Ecto neural progenitor cell (in vitro differentiated cells): ENCODE measurements at regions not wholly inside any gene's neighbourhood (a gene's known extent, or its start where the extent isn't known, plus 50 kb on each side); places are given as distances from the start of the nearest gene placed in this dataset.
A peak's percentile ranks its signal among the peaks of the same experiment; 100 is the strongest.
"Not testable (repeated sequence)": the region's sequence is repeated elsewhere in the genome, so short reads cannot be mapped to it uniquely, and the experiment has no call there.

Experiments used
- DNase-seq: peaks from one replicate; pipeline ENCODE4 v3.0.0-alpha.2; 2018; ENCODE audit warnings: low spot score

GRCh38 chr6:130674604-130675003, 152.6 kb upstream of the SMLR1 start:
- DNase-seq = no peak

GRCh38 chr6:130675072-130675471, 152.1 kb upstream of the SMLR1 start:
- no peak for DNase-seq

GRCh38 chr6:130676077-130676772, 151.0 kb upstream of the SMLR1 start:
- no peak for DNase-seq

GRCh38 chr6:130676773-130677144, 150.4 kb upstream of the SMLR1 start:
- DNase-seq = no peak

- DNase-seq = no peak
Measured at GRCh38 chr6:130677312-130677711, 149.9 kb upstream of the SMLR1 start.

- DNase-seq = no peak
Measured at GRCh38 chr6:130677766-130678165, 149.4 kb upstream of the SMLR1 start.

GRCh38 chr6:130679684-130680083, 147.5 kb upstream of the SMLR1 start:
- DNase-seq = no peak

GRCh38 chr6:130680116-130680515, 147.1 kb upstream of the SMLR1 start:
- DNase-seq = no peak

- DNase-seq = no peak
Measured at GRCh38 chr6:130681028-130681427, 146.2 kb upstream of the SMLR1 start.

GRCh38 chr6:130682066-130682465, 145.1 kb upstream of the SMLR1 start:
- DNase-seq = no peak

GRCh38 chr6:130683761-130684517, 143.3 kb upstream of the SMLR1 start:
- DNase-seq = no peak

GRCh38 chr6:130692659-130693058, 134.5 kb upstream of the SMLR1 start:
- DNase-seq = no peak

- DNase-seq = no peak
Measured at GRCh38 chr6:130693944-130694343, 133.3 kb upstream of the SMLR1 start.

GRCh38 chr6:130694606-130695005, 132.6 kb upstream of the SMLR1 start:
- DNase-seq = no peak

GRCh38 chr6:130696806-130697205, 130.4 kb upstream of the SMLR1 start:
- no peak for DNase-seq

GRCh38 chr6:130697271-130697994, 129.8 kb upstream of the SMLR1 start:
- DNase-seq = no peak

- DNase-seq = no peak
Measured at GRCh38 chr6:130697995-130698535, 129.1 kb upstream of the SMLR1 start.

- DNase-seq = no peak
Measured at GRCh38 chr6:130699742-130700141, 127.5 kb upstream of the SMLR1 start.

GRCh38 chr6:130700397-130700796, 126.8 kb upstream of the SMLR1 start:
- DNase-seq = no peak

- no peak for DNase-seq
Measured at GRCh38 chr6:130708338-130708737, 118.9 kb upstream of the SMLR1 start.

- DNase-seq = not testable (repeated sequence)
Measured at GRCh38 chr6:130711641-130712040, 115.6 kb upstream of the SMLR1 start.

- DNase-seq = peak; percentile 80
Measured at GRCh38 chr6:130713144-130713543, 114.1 kb upstream of the SMLR1 start.

GRCh38 chr6:130715058-130715457, 112.1 kb upstream of the SMLR1 start:
- DNase-seq = no peak
